Sigmoid colon (tissue), 6 donors: ENCODE measurements at regions not wholly inside any gene's neighbourhood (a gene's known extent, or its start where the extent isn't known, plus 50 kb on each side); places are given as distances from the start of the nearest gene placed in this dataset.

Experiments
- DNase-seq: peaks from one replicate; pipeline ENCODE4 v3.0.0-alpha.2; 2019
- H3K27ac ChIP-seq, 4 donors: fragments of 200-600 bp; sonication (generic); one replicate each; pipeline ENCODE4 v1.5.1; 2016 to 2019; ENCODE audit warnings: mild to moderate bottlenecking in 1 of 4
- H3K27me3 ChIP-seq, 3 donors: fragments of 200-600 bp; sonication (generic); one replicate each; pipeline ENCODE4 v1.5.1; 2019; ENCODE audit warnings: mild to moderate bottlenecking in 1 of 3
- H3K36me3 ChIP-seq, 4 donors: fragments of 200-600 bp; sonication (generic); one replicate each; pipeline ENCODE4 v1.5.1; 2016 to 2019
- H3K4me1 ChIP-seq, 4 donors: fragments of 200-600 bp; sonication (generic); one replicate each; pipeline ENCODE4 v1.5.1; 2017 to 2019
- H3K4me3 ChIP-seq, 4 donors: fragments of 200-600 bp; sonication (generic); one replicate each; pipeline ENCODE4 v1.5.1; 2017 to 2019; ENCODE audit warnings: mild to moderate bottlenecking in 2 of 4, moderate library complexity in 1 of 4
- H3K9me3 ChIP-seq, 4 donors: fragments of 200-600 bp in 3 of 4; sonication (generic) in 3 of 4; one replicate each; pipeline versions ENCODE4 v1.5.1 to v1.6.1; 2013 to 2019
- EP300 ChIP-seq, 4 donors: sonication (generic); formaldehyde crosslinking; IDR thresholded peaks; one replicate each; pipeline ENCODE4 v1.6.1; 2017; ENCODE audit warnings: antibody characterized with exemption in 4 of 4
- POLR2A ChIP-seq, 2 donors: fragments of 450-650 bp; IDR thresholded peaks; one replicate each; pipeline ENCODE4 v1.6.1; 2016; ENCODE audit warnings: antibody characterized with exemption in 2 of 2, mild to moderate bottlenecking in 2 of 2, moderate library complexity in 2 of 2
- POLR2AphosphoS5 ChIP-seq, 4 donors: sonication (generic); formaldehyde crosslinking; IDR thresholded peaks; one replicate each; pipeline ENCODE4 v1.6.1; 2017; ENCODE audit warnings: antibody characterized with exemption in 4 of 4
- WGBS, 2 donors: extraction: QIAGEN DNeasy Blood & Tissue Kit; methylation state at CpG; one replicate each; pipeline ENCODE4 v1.1.7; 2013; 5-methylcytosine and 5-hydroxymethylcytosine counted together
- intact Hi-C: fragments of 100-400 bp; cut with DNase I; formaldehyde crosslinking; loops from one replicate; pipeline ENCODE4 v1.15.1; 2023
- small RNA-seq, 3 donors: library from RNA; depleted of rRNA; stranded (forward); fragments of <200 nt; gene quantifications; one replicate each; pipeline ENCODE3, GENCODE V24; 2016
- TF ChIP-seq, protein P1 (sequence below), 4 experiments: fragments of 450-650 bp in 3 of 4; fragments of 200-600 bp in 1 of 4; IDR thresholded peaks; one replicate each; pipeline ENCODE4 v1.5.1; 2016 to 2019; ENCODE audit warnings: antibody characterized with exemption in 4 of 4, mild to moderate bottlenecking in 3 of 4, moderate library complexity in 2 of 4
- donor health status: healthy with polysubstance abuse.
- donor health status: healthy.

DNA sequence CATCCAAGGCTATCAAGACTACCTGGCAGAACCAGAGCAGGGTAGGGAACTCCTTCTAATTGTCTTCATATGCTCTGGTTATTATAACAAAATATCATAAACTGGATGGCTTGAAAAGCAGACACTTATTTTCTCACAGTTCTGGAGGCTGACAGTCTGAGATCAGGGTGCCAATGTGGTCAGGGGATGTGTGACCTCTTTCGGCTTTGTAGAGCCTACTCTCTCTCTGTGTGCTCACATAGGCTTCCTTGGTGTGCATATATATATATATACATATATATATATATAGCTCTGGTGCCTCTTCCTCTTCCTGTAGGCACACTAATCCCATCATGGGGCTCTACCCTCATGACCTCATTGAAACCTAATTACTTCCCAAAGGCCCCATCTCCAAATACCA is 101.6 kb downstream of the ARL6IP6 start:
- no peaks in the 10 kb centered on the region for H3K36me3 ChIP-seq
- no peak overlapping the region for H3K27ac ChIP-seq
- H3K4me1 ChIP-seq: peaks cover 0 to 25% (median 16%) of the 10 kb centered on the region in 4 donors
- no peaks in the 10 kb centered on the region for H3K27me3 ChIP-seq
- TF ChIP-seq EP300 (IDR thresholded peaks at IDR 0.05): no peak
- TF ChIP-seq POLR2AphosphoS5 (IDR thresholded peaks at IDR 0.05): no peak
- no peak for TF ChIP-seq POLR2A (IDR thresholded peaks at IDR 0.05)
- TF ChIP-seq, protein P1, sequence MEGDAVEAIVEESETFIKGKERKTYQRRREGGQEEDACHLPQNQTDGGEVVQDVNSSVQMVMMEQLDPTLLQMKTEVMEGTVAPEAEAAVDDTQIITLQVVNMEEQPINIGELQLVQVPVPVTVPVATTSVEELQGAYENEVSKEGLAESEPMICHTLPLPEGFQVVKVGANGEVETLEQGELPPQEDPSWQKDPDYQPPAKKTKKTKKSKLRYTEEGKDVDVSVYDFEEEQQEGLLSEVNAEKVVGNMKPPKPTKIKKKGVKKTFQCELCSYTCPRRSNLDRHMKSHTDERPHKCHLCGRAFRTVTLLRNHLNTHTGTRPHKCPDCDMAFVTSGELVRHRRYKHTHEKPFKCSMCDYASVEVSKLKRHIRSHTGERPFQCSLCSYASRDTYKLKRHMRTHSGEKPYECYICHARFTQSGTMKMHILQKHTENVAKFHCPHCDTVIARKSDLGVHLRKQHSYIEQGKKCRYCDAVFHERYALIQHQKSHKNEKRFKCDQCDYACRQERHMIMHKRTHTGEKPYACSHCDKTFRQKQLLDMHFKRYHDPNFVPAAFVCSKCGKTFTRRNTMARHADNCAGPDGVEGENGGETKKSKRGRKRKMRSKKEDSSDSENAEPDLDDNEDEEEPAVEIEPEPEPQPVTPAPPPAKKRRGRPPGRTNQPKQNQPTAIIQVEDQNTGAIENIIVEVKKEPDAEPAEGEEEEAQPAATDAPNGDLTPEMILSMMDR (IDR thresholded peaks at IDR 0.05): no peak
- no peaks in the 10 kb centered on the region for H3K9me3 ChIP-seq
- 91 to 94% methylated on average over 1 of the region's 1 CpG for WGBS, 2 donors
- intact Hi-C loops: no loop called here
- H3K4me3 ChIP-seq: no peak overlapping the region
- no peak for DNase-seq

DNA sequence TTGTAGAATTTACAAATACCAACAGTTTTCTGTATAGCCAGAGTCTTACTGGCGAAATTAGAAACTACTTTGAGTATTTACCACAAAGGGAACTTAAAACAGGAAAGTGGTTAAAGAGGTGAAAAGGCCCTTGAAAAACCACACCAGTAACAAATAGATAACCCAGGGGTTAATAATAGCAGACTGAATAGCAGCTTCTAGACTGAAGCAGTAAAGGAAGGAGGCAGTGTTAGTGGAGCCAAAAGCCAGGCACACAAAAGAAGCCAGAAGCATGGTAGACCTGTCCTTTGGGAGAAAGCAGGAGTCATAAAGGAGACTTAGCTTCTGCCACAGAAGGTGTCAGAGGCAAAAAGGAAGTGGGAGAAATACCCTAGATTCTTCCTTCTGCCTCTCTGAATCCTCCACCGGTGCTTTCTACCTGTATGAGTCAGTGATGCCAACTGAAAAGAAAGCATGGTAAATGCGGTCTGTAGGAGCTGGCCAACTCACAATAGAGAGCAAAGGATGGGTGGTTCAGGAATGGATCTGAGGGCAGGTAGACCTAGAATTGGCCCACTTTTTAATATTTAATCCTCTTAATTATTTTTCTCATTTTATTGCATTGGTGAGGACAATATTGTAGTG is 97.3 kb downstream of the ARL6IP6 start:
- H3K27ac ChIP-seq: no peak overlapping the region
- H3K9me3 ChIP-seq: no peaks in the 10 kb centered on the region
- H3K4me3 ChIP-seq: no peak overlapping the region
- no peaks in the 10 kb centered on the region for H3K36me3 ChIP-seq
- intact Hi-C loops: no loop called here
- no peaks in the 10 kb centered on the region for H3K4me1 ChIP-seq
- WGBS, 2 donors: 85 to 91% methylated on average over 3 of the region's 3 CpGs
- no peaks in the 10 kb centered on the region for H3K27me3 ChIP-seq
- DNase-seq: no peak
- TF ChIP-seq, protein P1 (IDR thresholded peaks at IDR 0.05): no peak
- TF ChIP-seq POLR2A (IDR thresholded peaks at IDR 0.05) (no peak), POLR2AphosphoS5 (IDR thresholded peaks at IDR 0.05) (no peak), EP300 (IDR thresholded peaks at IDR 0.05) (no peak)

DNA sequence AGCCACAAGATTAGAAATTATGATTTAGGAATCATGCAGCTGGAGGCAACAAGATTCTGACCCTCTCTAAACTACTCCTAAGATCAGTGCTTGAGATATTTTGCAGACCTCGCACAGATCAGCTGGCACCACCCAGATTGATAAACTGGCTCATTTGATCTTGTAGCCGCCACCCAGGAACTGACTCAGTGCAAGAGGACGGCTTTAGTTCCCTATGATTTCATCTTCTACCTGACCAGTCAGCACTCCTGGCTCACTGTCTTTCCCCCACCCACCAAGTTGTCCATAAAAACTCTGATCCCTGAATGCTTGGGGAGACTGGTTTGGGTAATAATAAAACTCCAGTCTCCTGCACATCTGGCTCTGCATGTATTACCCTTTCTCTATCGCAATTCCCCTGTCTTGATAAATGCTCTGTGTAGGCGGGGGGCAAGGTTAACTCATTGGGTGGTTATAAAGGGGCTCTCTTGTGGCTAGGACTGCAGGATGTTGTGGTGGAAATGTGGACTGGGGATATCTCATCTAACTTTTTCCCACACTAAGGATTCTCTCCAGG is 96.1 kb downstream of the ARL6IP6 start:
- intact Hi-C loops: no loop called here
- DNase-seq: no peak
- no peaks in the 10 kb centered on the region for H3K27me3 ChIP-seq
- H3K4me3 ChIP-seq: no peak overlapping the region
- TF ChIP-seq, protein P1 (IDR thresholded peaks at IDR 0.05): no peak
- no peak for TF ChIP-seq POLR2AphosphoS5 (IDR thresholded peaks at IDR 0.05)
- no peak for TF ChIP-seq POLR2A (IDR thresholded peaks at IDR 0.05)
- no peak for TF ChIP-seq EP300 (IDR thresholded peaks at IDR 0.05)
- no peak overlapping the region for H3K27ac ChIP-seq
- H3K36me3 ChIP-seq: no peaks in the 10 kb centered on the region
- H3K9me3 ChIP-seq: no peaks in the 10 kb centered on the region
- no peaks in the 10 kb centered on the region for H3K4me1 ChIP-seq
- 56 to 66% methylated on average over 5 of the region's 5 CpGs for WGBS, 2 donors

DNA sequence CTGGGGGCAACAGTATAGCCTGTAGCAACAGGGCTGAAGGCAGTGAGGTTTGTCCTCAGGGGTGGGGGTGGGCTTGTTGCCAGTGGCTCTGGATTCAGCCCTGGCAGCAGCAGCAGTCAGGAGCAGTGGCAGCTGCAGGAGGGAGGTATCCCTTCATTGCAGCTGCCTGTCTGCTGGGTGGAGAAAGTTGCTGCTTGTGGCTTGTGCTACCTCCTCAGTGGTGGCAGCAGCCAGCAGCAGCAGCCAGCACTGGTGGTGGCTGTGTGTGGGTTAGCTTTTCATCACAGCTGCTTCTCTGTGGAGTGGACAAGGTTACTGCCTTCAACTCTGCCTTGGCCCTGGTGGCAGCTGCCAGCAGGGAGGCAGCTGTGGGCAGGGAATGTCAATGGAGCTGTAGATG is 94.9 kb downstream of the ARL6IP6 start:
- intact Hi-C loops: no loop called here
- TF ChIP-seq POLR2AphosphoS5 (IDR thresholded peaks at IDR 0.05) (no peak), POLR2A (IDR thresholded peaks at IDR 0.05) (no peak), EP300 (IDR thresholded peaks at IDR 0.05) (no peak)
- TF ChIP-seq, protein P1 (IDR thresholded peaks at IDR 0.05): no peak
- Histone ChIP-seq H3K36me3 (no peaks in the 10 kb centered on the region), H3K4me1 (no peaks in the 10 kb centered on the region), H3K27ac (no peak overlapping the region), H3K9me3 (no peaks in the 10 kb centered on the region), H3K27me3 (no peaks in the 10 kb centered on the region), H3K4me3 (no peak overlapping the region)
- DNase-seq: no peak

Small RNAs in the stretch of these regions (small RNA-seq; reads per million reads assigned to genes)
- gene AC009969.1 (0 reads per million in 3 donors), gene AC079150.2 (0 reads per million in 3 donors)
